ENCODE measurements at regions not wholly inside any gene's neighbourhood (a gene's known extent, or its start where the extent isn't known, plus 50 kb on each side); places are given as distances from the start of the nearest gene placed in this dataset.

DNA sequence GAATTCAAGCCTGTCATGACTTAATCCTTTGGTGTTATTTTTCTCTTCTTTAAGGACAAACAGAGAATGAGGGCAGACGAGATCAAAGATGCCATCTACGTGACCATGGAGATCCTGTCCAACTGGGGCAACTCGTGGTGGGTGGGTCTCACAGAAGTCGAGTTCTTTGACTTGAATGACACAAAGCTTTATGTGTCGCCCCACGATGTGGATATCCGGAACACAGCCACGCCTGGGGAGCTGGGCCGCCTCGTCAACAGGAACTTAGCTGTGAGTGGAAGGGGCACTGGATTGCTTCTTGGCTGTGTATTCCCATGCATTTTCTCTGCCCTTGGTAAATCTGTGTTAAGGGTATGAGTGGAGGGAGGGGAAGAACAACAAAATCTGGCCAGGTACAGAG is 158.7 kb downstream of the KATNIP start:
- Histone ChIP-seq H3K9me3 (ENCODE audit: control extremely low read depth in 1 of 5, control insufficient read depth in 4 of 5, insufficient read depth in 2 of 5, low read depth in 1 of 5, low read length in 4 of 5) (no peaks in the 10 kb centered on the region), H3K27ac (ENCODE audit: insufficient read depth in 1 of 2, low read depth in 1 of 2, low read length in 2 of 2, poor library complexity in 1 of 2, severe bottlenecking in 2 of 2) (no peak overlapping the region), H3K27me3 (replicated peaks in 2 of 5; ENCODE audit: control insufficient read depth in 4 of 5, insufficient read depth in 5 of 5, low read length in 4 of 5) (no peaks in the 10 kb centered on the region), H3K4me3 (ENCODE audit: control insufficient read depth in 1 of 7, extremely low read depth in 1 of 7, insufficient read depth in 4 of 7, low read depth in 2 of 7, low read length in 6 of 7) (no peak overlapping the region), H3K4me1 (ENCODE audit: control extremely low read depth in 1 of 4, control insufficient read depth in 4 of 4, insufficient read depth in 4 of 4, low read length in 3 of 4) (no peaks in the 10 kb centered on the region), H3K36me3 (ENCODE audit: control insufficient read depth in 4 of 4, insufficient read depth in 4 of 4, low read length in 3 of 4) (peaks cover 0 to 19% (median 6%) of the 10 kb centered on the region in 4 experiments)
- no peak for DNase-seq
- ChIA-PET CTCF (interaction anchor here (0.6 to 1.5 kb wide), 2 partner anchors 10 to 18 kb away, joined by 3 to 5 read pairs; no protein-coding TSS in a partner anchor), POLR2A (no interaction called here)
- 95% methylated on average over 10 of the region's 10 CpGs for WGBS (ENCODE audit: insufficient coverage)

DNA sequence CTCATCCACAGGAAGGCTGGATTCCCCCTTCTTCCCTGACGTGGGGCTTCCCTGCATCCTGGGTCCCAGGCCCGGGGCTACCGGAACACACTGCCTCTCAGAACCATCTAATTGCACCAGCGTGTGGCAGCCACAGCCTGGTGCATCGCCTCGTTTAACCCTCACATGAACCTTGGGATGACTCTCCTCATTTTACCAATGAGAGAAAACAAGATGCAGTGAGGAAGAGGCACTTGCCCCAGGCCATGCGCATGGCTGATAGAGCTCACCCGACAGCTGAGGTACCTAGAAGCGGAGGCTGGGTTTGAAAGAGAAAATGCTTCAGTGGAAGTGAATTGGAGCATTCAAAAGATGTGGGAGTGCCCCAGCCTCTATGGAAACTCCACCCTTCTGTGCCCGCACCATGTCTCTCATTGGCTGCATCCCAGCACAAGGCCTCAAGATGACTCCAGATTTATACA is 162.3 kb downstream of the KATNIP start:
- 98% methylated on average over 8 of the region's 10 CpGs for WGBS (ENCODE audit: insufficient coverage)
- H3K27ac ChIP-seq (ENCODE audit: insufficient read depth in 1 of 2, low read depth in 1 of 2, low read length in 2 of 2, poor library complexity in 1 of 2, severe bottlenecking in 2 of 2), result no peak overlapping the region
- H3K36me3 ChIP-seq (ENCODE audit: control insufficient read depth in 4 of 4, insufficient read depth in 4 of 4, low read length in 3 of 4), result peaks cover 0 to 16% (median 3%) of the 10 kb centered on the region in 4 experiments
- DNase-seq, result no peak
- POLR2A ChIA-PET, result no interaction called here
- H3K4me1 ChIP-seq (ENCODE audit: control extremely low read depth in 1 of 4, control insufficient read depth in 4 of 4, insufficient read depth in 4 of 4, low read length in 3 of 4), result no peaks in the 10 kb centered on the region
- H3K4me3 ChIP-seq (ENCODE audit: control insufficient read depth in 1 of 7, extremely low read depth in 1 of 7, insufficient read depth in 4 of 7, low read depth in 2 of 7, low read length in 6 of 7), result no peak overlapping the region
- H3K9me3 ChIP-seq (ENCODE audit: control extremely low read depth in 1 of 5, control insufficient read depth in 4 of 5, insufficient read depth in 2 of 5, low read depth in 1 of 5, low read length in 4 of 5), result no peaks in the 10 kb centered on the region
- CTCF ChIA-PET, result no interaction called here
- H3K27me3 ChIP-seq (replicated peaks in 2 of 5; ENCODE audit: control insufficient read depth in 4 of 5, insufficient read depth in 5 of 5, low read length in 4 of 5), result no peaks in the 10 kb centered on the region

DNA sequence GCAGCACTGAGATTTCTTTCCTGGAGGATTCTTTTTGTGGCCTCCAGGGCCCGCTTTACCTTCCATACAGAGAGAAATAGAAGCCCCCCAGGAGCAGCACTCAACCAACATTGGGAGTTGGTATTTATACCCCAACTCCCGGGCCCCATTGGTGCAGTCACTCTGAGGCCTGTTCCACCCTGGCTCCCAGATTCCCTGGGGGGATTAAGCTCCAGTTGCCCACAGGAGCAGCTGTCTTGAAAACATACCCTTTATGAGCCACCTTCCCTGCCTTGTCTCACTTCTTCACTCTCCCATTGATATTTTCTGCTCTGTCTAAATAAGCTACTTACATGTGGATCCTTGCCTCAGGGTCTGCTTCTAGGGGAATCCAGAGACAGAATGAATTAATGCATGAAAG is 167.8 kb downstream of the KATNIP start:
- no peaks in the 10 kb centered on the region for H3K27me3 ChIP-seq (replicated peaks in 2 of 5; ENCODE audit: control insufficient read depth in 4 of 5, insufficient read depth in 5 of 5, low read length in 4 of 5)
- no peaks in the 10 kb centered on the region for H3K9me3 ChIP-seq (ENCODE audit: control extremely low read depth in 1 of 5, control insufficient read depth in 4 of 5, insufficient read depth in 2 of 5, low read depth in 1 of 5, low read length in 4 of 5)
- no peak for DNase-seq
- peaks cover 0 to 2% (median 0%) of the 10 kb centered on the region in 4 experiments for H3K4me1 ChIP-seq (ENCODE audit: control extremely low read depth in 1 of 4, control insufficient read depth in 4 of 4, insufficient read depth in 4 of 4, low read length in 3 of 4)
- POLR2A ChIA-PET, result no interaction called here
- 100% methylated on average over 1 of the region's 2 CpGs for WGBS (ENCODE audit: insufficient coverage)
- CTCF ChIA-PET, result interaction anchor here (0.9 kb wide), 1 partner anchor 26 kb away, joined by 3 read pairs; no protein-coding TSS in a partner anchor
- no peak overlapping the region for H3K27ac ChIP-seq (ENCODE audit: insufficient read depth in 1 of 2, low read depth in 1 of 2, low read length in 2 of 2, poor library complexity in 1 of 2, severe bottlenecking in 2 of 2)
- peaks cover 0 to 2% (median 0%) of the 10 kb centered on the region in 4 experiments for H3K36me3 ChIP-seq (ENCODE audit: control insufficient read depth in 4 of 4, insufficient read depth in 4 of 4, low read length in 3 of 4)
- no peak overlapping the region for H3K4me3 ChIP-seq (ENCODE audit: control insufficient read depth in 1 of 7, extremely low read depth in 1 of 7, insufficient read depth in 4 of 7, low read depth in 2 of 7, low read length in 6 of 7)

DNA sequence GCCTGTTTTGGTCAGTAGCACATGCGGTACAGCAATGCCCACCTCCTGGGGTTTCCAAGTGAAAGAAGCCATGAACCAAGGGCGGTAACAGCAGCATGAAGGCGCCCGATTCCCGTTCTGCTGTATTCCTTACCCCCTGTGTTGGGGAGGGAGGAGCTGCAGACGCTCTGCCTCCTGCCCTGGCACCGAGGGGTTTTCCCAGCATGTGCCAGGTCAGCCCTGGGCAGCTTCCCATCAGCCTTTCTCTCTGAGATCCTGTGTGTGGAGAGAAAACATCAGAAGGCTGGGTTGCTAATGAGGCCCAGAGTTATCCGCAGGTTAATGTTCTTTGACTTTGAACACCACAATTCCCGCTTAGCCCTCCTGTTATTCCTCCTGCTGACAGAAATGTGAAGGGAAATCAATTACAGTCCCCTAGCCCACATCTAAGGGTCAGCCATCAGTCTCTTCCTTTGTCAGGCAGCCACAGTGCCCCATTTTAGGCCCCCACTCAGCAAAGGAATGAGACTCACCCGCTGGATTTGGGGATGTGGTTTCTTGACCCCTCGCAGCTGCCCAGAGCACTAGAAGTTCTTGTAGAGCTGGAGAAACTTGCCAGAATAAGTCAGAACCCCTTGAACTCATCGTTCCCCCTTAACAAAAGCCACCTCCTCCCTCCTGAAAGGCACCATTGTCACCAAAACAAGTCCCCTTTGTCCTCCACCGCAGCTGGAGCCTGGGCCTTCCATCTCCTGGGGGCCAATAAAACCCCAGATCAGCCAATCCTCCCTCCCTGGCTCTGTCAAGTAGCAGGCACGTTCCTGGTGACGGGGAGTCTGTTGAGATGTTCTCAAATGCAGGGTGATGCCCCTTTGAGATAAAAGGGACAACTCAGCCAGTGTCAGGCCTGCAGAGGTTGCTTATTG is 168.5 kb downstream of the KATNIP start:
- Histone ChIP-seq H3K4me3 (ENCODE audit: control insufficient read depth in 1 of 7, extremely low read depth in 1 of 7, insufficient read depth in 4 of 7, low read depth in 2 of 7, low read length in 6 of 7) (no peak overlapping the region), H3K36me3 (ENCODE audit: control insufficient read depth in 4 of 4, insufficient read depth in 4 of 4, low read length in 3 of 4) (peaks cover 0 to 6% (median 2%) of the 10 kb centered on the region in 4 experiments), H3K4me1 (ENCODE audit: control extremely low read depth in 1 of 4, control insufficient read depth in 4 of 4, insufficient read depth in 4 of 4, low read length in 3 of 4) (peaks cover 0 to 4% (median 0%) of the 10 kb centered on the region in 4 experiments), H3K27me3 (replicated peaks in 2 of 5; ENCODE audit: control insufficient read depth in 4 of 5, insufficient read depth in 5 of 5, low read length in 4 of 5) (no peaks in the 10 kb centered on the region), H3K27ac (ENCODE audit: insufficient read depth in 1 of 2, low read depth in 1 of 2, low read length in 2 of 2, poor library complexity in 1 of 2, severe bottlenecking in 2 of 2) (no peak overlapping the region), H3K9me3 (ENCODE audit: control extremely low read depth in 1 of 5, control insufficient read depth in 4 of 5, insufficient read depth in 2 of 5, low read depth in 1 of 5, low read length in 4 of 5) (no peaks in the 10 kb centered on the region)
- WGBS (ENCODE audit: insufficient coverage), result 87% methylated on average over 12 of the region's 15 CpGs
- CTCF ChIA-PET, result interaction anchor here (0.9 kb wide), 1 partner anchor 27 kb away, joined by 3 read pairs; no protein-coding TSS in a partner anchor
- POLR2A ChIA-PET, result no interaction called here
- no peak for DNase-seq

DNA sequence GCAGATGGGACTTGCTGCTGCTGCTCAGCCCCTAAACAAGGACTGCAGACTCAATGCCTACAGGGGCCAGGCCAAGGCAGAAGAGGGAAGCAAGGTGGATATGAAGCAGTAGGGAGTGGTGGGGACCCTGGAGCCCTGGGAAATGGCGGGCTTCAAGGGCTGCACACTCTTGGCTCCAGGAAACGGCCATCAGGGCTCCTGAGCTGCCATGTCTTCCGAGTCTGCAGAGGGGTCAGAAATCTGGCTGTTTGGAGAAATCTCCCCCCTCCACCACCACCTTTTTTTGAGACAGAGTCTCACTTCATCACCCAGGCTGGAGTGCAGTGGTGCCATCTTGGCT is 169.1 kb downstream of the KATNIP start:
- H3K4me1 ChIP-seq (ENCODE audit: control extremely low read depth in 1 of 4, control insufficient read depth in 4 of 4, insufficient read depth in 4 of 4, low read length in 3 of 4), result peaks cover 0 to 7% (median 0%) of the 10 kb centered on the region in 4 experiments
- H3K27me3 ChIP-seq (replicated peaks in 2 of 5; ENCODE audit: control insufficient read depth in 4 of 5, insufficient read depth in 5 of 5, low read length in 4 of 5), result no peaks in the 10 kb centered on the region
- H3K36me3 ChIP-seq (ENCODE audit: control insufficient read depth in 4 of 4, insufficient read depth in 4 of 4, low read length in 3 of 4), result peaks cover 0 to 7% (median 3%) of the 10 kb centered on the region in 4 experiments
- CTCF ChIA-PET, result no interaction called here
- H3K27ac ChIP-seq (ENCODE audit: insufficient read depth in 1 of 2, low read depth in 1 of 2, low read length in 2 of 2, poor library complexity in 1 of 2, severe bottlenecking in 2 of 2), result no peak overlapping the region
- H3K9me3 ChIP-seq (ENCODE audit: control extremely low read depth in 1 of 5, control insufficient read depth in 4 of 5, insufficient read depth in 2 of 5, low read depth in 1 of 5, low read length in 4 of 5), result no peaks in the 10 kb centered on the region
- WGBS (ENCODE audit: insufficient coverage), result 86% methylated on average over 1 of the region's 3 CpGs
- POLR2A ChIA-PET, result no interaction called here
- no peak for DNase-seq
- H3K4me3 ChIP-seq (ENCODE audit: control insufficient read depth in 1 of 7, extremely low read depth in 1 of 7, insufficient read depth in 4 of 7, low read depth in 2 of 7, low read length in 6 of 7), result no peak overlapping the region

DNA sequence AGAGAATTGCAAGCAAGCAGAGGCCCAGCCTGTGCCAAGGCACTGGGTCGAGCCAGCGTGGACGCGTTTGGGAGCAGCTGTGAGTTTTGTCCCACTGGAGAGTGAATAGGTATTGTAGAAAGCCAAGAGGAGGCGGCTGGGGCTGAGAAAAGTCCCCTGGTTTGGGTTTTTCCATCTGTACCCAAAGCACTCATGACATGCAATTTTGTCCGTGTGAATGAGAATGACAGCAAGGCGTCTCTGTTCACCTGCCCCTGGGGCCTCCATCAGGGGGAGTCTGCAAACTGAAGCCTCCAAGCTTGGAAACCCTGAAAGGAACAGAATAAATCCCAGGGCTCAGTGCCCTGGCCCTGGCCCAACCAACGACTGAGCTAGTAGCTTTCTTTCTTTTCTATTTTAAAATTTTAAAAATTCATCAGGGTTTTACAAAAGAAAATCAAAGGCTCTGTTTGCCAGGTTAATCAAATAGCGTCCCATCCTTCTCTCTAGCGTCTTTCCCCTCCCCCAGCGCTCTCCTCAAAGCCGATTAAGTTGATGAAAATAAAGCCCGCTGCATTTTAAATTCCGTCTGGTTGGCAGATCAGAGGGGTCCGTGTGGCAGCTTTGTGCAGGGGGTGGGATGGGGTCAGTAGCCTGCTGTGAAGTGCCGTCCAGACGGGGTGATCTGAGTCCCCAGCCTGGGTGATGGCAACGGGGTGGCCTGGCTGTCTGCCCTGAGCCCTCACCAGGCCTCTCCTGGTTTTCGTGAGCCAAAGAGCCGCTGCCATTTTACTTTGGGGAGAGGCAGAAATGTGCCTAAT is 171.0 kb downstream of the KATNIP start:
- Histone ChIP-seq H3K4me3 (ENCODE audit: control insufficient read depth in 1 of 7, extremely low read depth in 1 of 7, insufficient read depth in 4 of 7, low read depth in 2 of 7, low read length in 6 of 7) (no peak overlapping the region), H3K36me3 (ENCODE audit: control insufficient read depth in 4 of 4, insufficient read depth in 4 of 4, low read length in 3 of 4) (peaks cover 0 to 7% (median 5%) of the 10 kb centered on the region in 4 experiments), H3K9me3 (ENCODE audit: control extremely low read depth in 1 of 5, control insufficient read depth in 4 of 5, insufficient read depth in 2 of 5, low read depth in 1 of 5, low read length in 4 of 5) (no peaks in the 10 kb centered on the region), H3K27ac (ENCODE audit: insufficient read depth in 1 of 2, low read depth in 1 of 2, low read length in 2 of 2, poor library complexity in 1 of 2, severe bottlenecking in 2 of 2) (no peak overlapping the region), H3K4me1 (ENCODE audit: control extremely low read depth in 1 of 4, control insufficient read depth in 4 of 4, insufficient read depth in 4 of 4, low read length in 3 of 4) (peaks cover 0 to 12% (median 2%) of the 10 kb centered on the region in 4 experiments), H3K27me3 (replicated peaks in 2 of 5; ENCODE audit: control insufficient read depth in 4 of 5, insufficient read depth in 5 of 5, low read length in 4 of 5) (no peaks in the 10 kb centered on the region)
- 98% methylated on average over 8 of the region's 20 CpGs for WGBS (ENCODE audit: insufficient coverage)
- no peak for DNase-seq
- POLR2A ChIA-PET, result no interaction called here
- CTCF ChIA-PET, result interaction anchor here (1.9 kb wide), 1 partner anchor 28 kb away, joined by 5 read pairs; no protein-coding TSS in a partner anchor
